IMR-90 (cell line): ENCODE measurements at regions not wholly inside any gene's neighbourhood (a gene's known extent, or its start where the extent isn't known, plus 50 kb on each side); places are given as distances from the start of the nearest gene placed in this dataset.

ENCODE experiments used
- ATAC-seq: fragments of 200-7000 bp; cut with Tn5 transposase; 2 replicates; pipeline ENCODE4 v1.9.1; 2020; ENCODE audit warnings: low read depth, mild to moderate bottlenecking, moderate library complexity
- BruUV-seq: library from RNA; stranded (reverse); fragments of 400-500 nt; replicated peaks from 2 replicates; lab custom pipeline; 2021; lab: Mats Ljungman, UMichigan
- CTCF ChIA-PET: fragments of 300-600 bp; formaldehyde crosslinking; extraction: SDS; loops from one replicate; lab custom pipeline; 2021; ENCODE audit warnings: antibody characterized with exemption; lab: Yijun Ruan, JAX
- POLR2A ChIA-PET: fragments of 300-600 bp; sonication (Branson Sonifier 250); formaldehyde crosslinking; loops from one replicate; lab custom pipeline; 2022; ENCODE audit warnings: antibody characterized with exemption; ENCODE audit not compliant: unreplicated experiment; lab: Charles Lee
- DNase-seq: peaks from one replicate; pipeline ENCODE4 v3.0.0; 2013
- H2AFZ ChIP-seq: replicated peaks from 2 replicates; pipeline ENCODE3; 2013; ENCODE audit warnings: low read length, mild to moderate bottlenecking; ENCODE audit not compliant: poor library complexity
- H2AK5ac ChIP-seq: 2 replicates; pipeline ENCODE4 v1.6.1; 2013; ENCODE audit warnings: low read depth, low read length, inconsistent platforms
- H2AK9ac ChIP-seq: replicated peaks from 2 replicates; pipeline ENCODE3; 2013; ENCODE audit warnings: mild to moderate bottlenecking, low read depth, low read length, moderate library complexity; ENCODE audit not compliant: poor library complexity
- H2BK120ac ChIP-seq: 2 replicates; pipeline ENCODE4 v1.6.1; 2013; ENCODE audit warnings: low read depth, low read length, inconsistent platforms
- H2BK15ac ChIP-seq: 3 replicates; pipeline ENCODE4 v1.6.1; 2013; ENCODE audit warnings: low read depth, low read length, inconsistent platforms
- H2BK20ac ChIP-seq: 2 replicates; pipeline ENCODE4 v1.6.1; 2013; ENCODE audit warnings: low read depth, mild to moderate bottlenecking, inconsistent platforms, low read length, moderate library complexity
- H2BK5ac ChIP-seq: 2 replicates; pipeline ENCODE4 v1.6.1; 2013; ENCODE audit warnings: mild to moderate bottlenecking, low read depth, low read length, inconsistent platforms; ENCODE audit not compliant: poor library complexity, severe bottlenecking
- H3K14ac ChIP-seq: replicated peaks from 2 replicates; pipeline ENCODE4 v1.6.1; 2013; ENCODE audit warnings: low read depth, low read length, inconsistent platforms
- H3K18ac ChIP-seq: 2 replicates; pipeline ENCODE4 v1.6.1; 2013; ENCODE audit warnings: low read depth, low read length, control low read depth
- H3K23ac ChIP-seq: 2 replicates; pipeline ENCODE4 v1.6.1; 2013; ENCODE audit warnings: low read depth, low read length, inconsistent platforms
- H3K27ac ChIP-seq: 2 replicates; pipeline ENCODE4 v1.5.1; 2013; ENCODE audit warnings: mild to moderate bottlenecking, control low read depth, low read length; ENCODE audit not compliant: insufficient read depth
- H3K27me3 ChIP-seq: 2 replicates; pipeline ENCODE4 v1.6.1; 2013; ENCODE audit warnings: low read length; ENCODE audit not compliant: control insufficient read depth, insufficient read depth
- H3K36me3 ChIP-seq: 2 replicates; pipeline ENCODE4 v1.6.1; 2013; ENCODE audit warnings: low read length, mixed read lengths; ENCODE audit not compliant: control insufficient read depth, insufficient read depth
- H3K4ac ChIP-seq: 2 replicates; pipeline ENCODE4 v1.6.1; 2013; ENCODE audit warnings: low read depth, low read length, inconsistent platforms
- H3K4me1 ChIP-seq: 2 replicates; pipeline ENCODE4 v1.6.1; 2013; ENCODE audit warnings: low read length, mixed read lengths; ENCODE audit not compliant: control insufficient read depth, insufficient read depth
- H3K4me2 ChIP-seq: 2 replicates; pipeline ENCODE4 v1.6.1; 2013; ENCODE audit warnings: low read depth, mild to moderate bottlenecking, control low read depth, low read length, moderate library complexity
- H3K4me3 ChIP-seq: 2 replicates; pipeline ENCODE4 v1.5.1; 2013; ENCODE audit warnings: low read depth, mild to moderate bottlenecking, control low read depth, low read length, moderate library complexity; ENCODE audit not compliant: insufficient read depth
- H3K56ac ChIP-seq: 2 replicates; pipeline ENCODE4 v1.6.1; 2013; ENCODE audit warnings: low read length, inconsistent platforms; ENCODE audit not compliant: insufficient read depth; ENCODE audit errors: extremely low read depth
- H3K79me1 ChIP-seq, 2 experiments: 2 replicates each; pipeline ENCODE4 v1.6.1; 2013; ENCODE audit warnings: low read length in 2 of 2, inconsistent platforms in 1 of 2, low read depth in 1 of 2
- H3K9ac ChIP-seq: 2 replicates; pipeline ENCODE4 v1.6.1; 2013; ENCODE audit warnings: low read depth, low read length, control low read depth
- H3K9me1 ChIP-seq: 2 replicates; pipeline ENCODE4 v1.6.1; 2013; ENCODE audit warnings: low read length, inconsistent platforms; ENCODE audit not compliant: insufficient read depth
- H3K9me3 ChIP-seq: 2 replicates; pipeline ENCODE4 v1.6.1; 2013; ENCODE audit warnings: low read length; ENCODE audit not compliant: control insufficient read depth, insufficient read depth
- H4K20me1 ChIP-seq: 2 replicates; pipeline ENCODE4 v1.6.1; 2013; ENCODE audit warnings: low read length, inconsistent platforms; ENCODE audit not compliant: insufficient read depth
- H4K5ac ChIP-seq: 2 replicates; pipeline ENCODE4 v1.6.1; 2013; ENCODE audit warnings: mild to moderate bottlenecking, low read depth, low read length, control low read depth
- H4K8ac ChIP-seq, 2 experiments: 2 replicates each; pipeline ENCODE4 v1.6.1; 2013; ENCODE audit warnings: low read depth in 2 of 2, low read length in 2 of 2, control low read depth in 1 of 2, inconsistent platforms in 1 of 2
- H4K91ac ChIP-seq: 2 replicates; pipeline ENCODE4 v1.6.1; 2013; ENCODE audit warnings: low read depth, low read length, inconsistent platforms; ENCODE audit not compliant: insufficient read depth
- BHLHE40 ChIP-seq: fragments of 150-350 bp; IDR thresholded peaks from 2 replicates; pipeline ENCODE4 v1.6.1; 2016; ENCODE audit warnings: mild to moderate bottlenecking, low read depth, low read length
- CEBPB ChIP-seq: IDR thresholded peaks from 2 replicates; pipeline ENCODE4 v1.6.1; 2012; ENCODE audit warnings: low read depth, low read length, improper control_type of control experiment
- CHD1 ChIP-seq: IDR thresholded peaks from 2 replicates; pipeline ENCODE4 v1.6.1; 2012; ENCODE audit warnings: low read depth, low read length, improper control_type of control experiment
- ELK1 ChIP-seq: fragments of 150-350 bp; IDR thresholded peaks from 2 replicates; pipeline ENCODE4 v1.6.1; 2016; ENCODE audit warnings: low read depth, mild to moderate bottlenecking, low read length, moderate library complexity, borderline replicate concordance
- FOS ChIP-seq: fragments of 150-350 bp; IDR thresholded peaks from 2 replicates; pipeline ENCODE4 v1.6.1; 2016; ENCODE audit warnings: low read depth, low read length
- MAFK ChIP-seq: IDR thresholded peaks from 2 replicates; pipeline ENCODE4 v1.6.1; 2012; ENCODE audit warnings: low read depth, low read length, improper control_type of control experiment
- MAZ ChIP-seq: IDR thresholded peaks from 2 replicates; pipeline ENCODE4 v1.6.1; 2012; ENCODE audit warnings: low read depth, mild to moderate bottlenecking, low read length, improper control_type of control experiment, moderate library complexity, borderline replicate concordance
- MXI1 ChIP-seq: IDR thresholded peaks from 2 replicates; pipeline ENCODE4 v1.6.1; 2012; ENCODE audit warnings: low read depth, mild to moderate bottlenecking, low read length, moderate library complexity, borderline replicate concordance
- NFE2L2 ChIP-seq: fragments of 150-350 bp; IDR thresholded peaks from 2 replicates; pipeline ENCODE4 v1.6.1; 2016; ENCODE audit warnings: low read depth, mild to moderate bottlenecking, low read length
- POLR2A ChIP-seq: IDR thresholded peaks from 2 replicates; pipeline ENCODE4 v1.6.1; 2012; ENCODE audit warnings: mild to moderate bottlenecking, low read depth, low read length
- RAD21 ChIP-seq: IDR thresholded peaks from 2 replicates; pipeline ENCODE4 v1.6.1; 2012; ENCODE audit warnings: low read length, improper control_type of control experiment
- RCOR1 ChIP-seq: IDR thresholded peaks from 2 replicates; pipeline ENCODE4 v1.6.1; 2012; ENCODE audit warnings: mild to moderate bottlenecking, low read length, improper control_type of control experiment; ENCODE audit not compliant: insufficient replicate concordance
- RFX5 ChIP-seq: IDR thresholded peaks from 2 replicates; pipeline ENCODE4 v1.8.0; 2012; ENCODE audit warnings: low read depth, mild to moderate bottlenecking, low read length, moderate library complexity
- SMC3 ChIP-seq: fragments of 150-350 bp; IDR thresholded peaks from 2 replicates; pipeline ENCODE4 v1.6.1; 2016; ENCODE audit warnings: low read depth, mild to moderate bottlenecking, antibody characterized with exemption, low read length, moderate library complexity
- USF2 ChIP-seq: fragments of 150-350 bp; IDR thresholded peaks from 2 replicates; pipeline ENCODE4 v1.6.1; 2017; ENCODE audit warnings: mild to moderate bottlenecking, antibody characterized with exemption, low read length, low read depth
- whole genome bisulfite sequencing, 2 experiments: methylation state at CpG; one replicate each; pipeline versions ENCODE4 v1.1.5 to v1.1.7; 2013; ENCODE audit warnings: missing lambda C conversion rate in 2 of 2; ENCODE audit not compliant: insufficient read length in 1 of 2; ENCODE audit errors: extremely low coverage in 2 of 2; 5-methylcytosine and 5-hydroxymethylcytosine counted together
- dilution Hi-C: fragments of 300-500 bp; cut with HindIII; formaldehyde crosslinking; loops from one replicate; pipeline ENCODE4 v1.14.3; 2018; ENCODE audit warnings: low sequenced_read_pairs; ENCODE audit not compliant: unreplicated experiment
- in situ Hi-C: fragments of 300-500 bp; cut with MboI; formaldehyde crosslinking; loops from 3 replicates; pipeline ENCODE4 v1.14.3; 2019; ENCODE audit warnings: low sequenced_read_pairs, inconsistent platforms, mixed read lengths
- intact Hi-C: fragments of 100-400 bp; cut with micrococcal nuclease; formaldehyde crosslinking; loops from 2 replicates; pipeline ENCODE4 v1.10.0; 2022
- TF ChIP-seq, protein P1 (sequence below): conservative IDR thresholded peaks from 2 replicates; pipeline ENCODE4 v1.5.1; 2012; ENCODE audit warnings: mild to moderate bottlenecking, low read depth, low read length, improper control_type of control experiment

- POLR2A ChIA-PET: no interaction called here
- no peaks in the 10 kb centered on the region for H3K9me1 ChIP-seq
- no peak overlapping the region for H3K23ac ChIP-seq
- no peak overlapping the region for H3K4me3 ChIP-seq
- H3K36me3 ChIP-seq: no peaks in the 10 kb centered on the region
- H3K18ac ChIP-seq: no peak overlapping the region
- ATAC-seq (no peak), DNase-seq (no peak)
- H3K4me1 ChIP-seq: no peaks in the 10 kb centered on the region
- dilution Hi-C loops: no loop called here
- H2BK20ac ChIP-seq: no peak overlapping the region
- H4K5ac ChIP-seq: no peak overlapping the region
- no peak overlapping the region for H3K14ac ChIP-seq
- H3K4ac ChIP-seq: no peak overlapping the region
- peaks cover 41% of the 10 kb centered on the region for H3K27me3 ChIP-seq
- H2BK120ac ChIP-seq: no peak overlapping the region
- no TSS peak for BruUV-seq
- H2AK9ac ChIP-seq: no peak overlapping the region
- no peak overlapping the region for H3K4me2 ChIP-seq
- TF ChIP-seq BHLHE40 (no peak), CHD1 (no peak), POLR2A (no peak), RCOR1 (no peak), MAFK (no peak), ELK1 (no peak), MXI1 (no peak), RAD21 (no peak), USF2 (no peak), MAZ (no peak), RFX5 (no peak), CEBPB (no peak), NFE2L2 (no peak), FOS (no peak), SMC3 (no peak)
- TF ChIP-seq, protein P1, sequence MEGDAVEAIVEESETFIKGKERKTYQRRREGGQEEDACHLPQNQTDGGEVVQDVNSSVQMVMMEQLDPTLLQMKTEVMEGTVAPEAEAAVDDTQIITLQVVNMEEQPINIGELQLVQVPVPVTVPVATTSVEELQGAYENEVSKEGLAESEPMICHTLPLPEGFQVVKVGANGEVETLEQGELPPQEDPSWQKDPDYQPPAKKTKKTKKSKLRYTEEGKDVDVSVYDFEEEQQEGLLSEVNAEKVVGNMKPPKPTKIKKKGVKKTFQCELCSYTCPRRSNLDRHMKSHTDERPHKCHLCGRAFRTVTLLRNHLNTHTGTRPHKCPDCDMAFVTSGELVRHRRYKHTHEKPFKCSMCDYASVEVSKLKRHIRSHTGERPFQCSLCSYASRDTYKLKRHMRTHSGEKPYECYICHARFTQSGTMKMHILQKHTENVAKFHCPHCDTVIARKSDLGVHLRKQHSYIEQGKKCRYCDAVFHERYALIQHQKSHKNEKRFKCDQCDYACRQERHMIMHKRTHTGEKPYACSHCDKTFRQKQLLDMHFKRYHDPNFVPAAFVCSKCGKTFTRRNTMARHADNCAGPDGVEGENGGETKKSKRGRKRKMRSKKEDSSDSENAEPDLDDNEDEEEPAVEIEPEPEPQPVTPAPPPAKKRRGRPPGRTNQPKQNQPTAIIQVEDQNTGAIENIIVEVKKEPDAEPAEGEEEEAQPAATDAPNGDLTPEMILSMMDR: no peak
- no peak overlapping the region for H4K8ac ChIP-seq
- CTCF ChIA-PET: no interaction called here
- no peaks in the 10 kb centered on the region for H3K79me1 ChIP-seq
- no peak overlapping the region for H2AFZ ChIP-seq
- peaks cover 5% of the 10 kb centered on the region for H3K9me3 ChIP-seq
- H4K20me1 ChIP-seq: no peaks in the 10 kb centered on the region
- H2BK5ac ChIP-seq: no peak overlapping the region
- no peak overlapping the region for H3K27ac ChIP-seq
- 60% methylated on average over 1 of the region's 6 CpGs; no CpG with 5 or more reads in 1 of the 2 experiments for WGBS, 2 experiments
- H2BK15ac ChIP-seq: no peak overlapping the region
- H4K91ac ChIP-seq: no peak overlapping the region
- intact Hi-C loops: no loop called here
- no peak overlapping the region for H3K9ac ChIP-seq
- in situ Hi-C loops: no loop called here
- no peak overlapping the region for H2AK5ac ChIP-seq
- no peak overlapping the region for H3K56ac ChIP-seq
Observed at GRCh38 chr22:27602390-27602789, 199.2 kb downstream of the MN1 start.
